ENCODE measurements at regions not wholly inside any gene's neighbourhood (a gene's known extent, or its start where the extent isn't known, plus 50 kb on each side); places are given as distances from the start of the nearest gene placed in this dataset.
A peak's percentile ranks its signal among the peaks of the same experiment; 100 is the strongest.

DNA sequence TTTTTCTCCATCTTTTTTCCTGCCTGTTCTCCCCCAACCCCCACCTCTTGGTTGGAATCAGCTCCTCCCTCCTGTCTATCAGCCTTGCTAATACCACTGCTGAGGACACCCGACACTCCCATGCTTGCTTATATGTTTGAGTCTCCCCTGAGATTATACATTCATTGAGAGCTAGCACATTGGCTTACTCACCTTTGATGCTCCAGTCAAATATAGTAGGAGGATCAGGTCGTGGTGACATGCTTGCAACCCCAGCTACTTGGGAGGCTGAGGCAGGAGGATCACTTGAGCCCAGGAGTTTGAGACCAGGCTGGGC is 91.5 kb upstream of the CCBE1 start:
- TF ChIP-seq CTCF (conservative IDR thresholded peaks at IDR 0.05), result no peak
- no peak for TF ChIP-seq EZH2 (IDR thresholded peaks at IDR 0.05; ENCODE audit: low read depth)
- ChIA-PET POLR2A (ENCODE audit: unreplicated experiment) (no interaction called here), CTCF (interaction anchor here (0.6 kb wide), 1 partner anchor 167 kb away, joined by 3 read pairs; no protein-coding TSS in a partner anchor)
- no peak overlapping the region for H2AFZ ChIP-seq
- H3F3A ChIP-seq (ENCODE audit: insufficient read depth, low read depth), result peaks cover 11% of the 10 kb centered on the region
- no peaks in the 10 kb centered on the region for H3K9me3 ChIP-seq (ENCODE audit: insufficient read depth, low read depth)
- no peak for DNase-seq
- H3K4me2 ChIP-seq, result peak overlapping the region; percentile 69
- H4K20me1 ChIP-seq (ENCODE audit: insufficient read depth), result no peaks in the 10 kb centered on the region
- H3K4me3 ChIP-seq, result peak overlapping the region; percentile 31; the same call in 1 of the 2 replicates
- no peaks in the 10 kb centered on the region for H3K27me3 ChIP-seq (ENCODE audit: insufficient read depth, low read depth)
- intact Hi-C loops (cut with micrococcal nuclease; ENCODE audit: unreplicated experiment), result loop anchor here (5.0 to 10.0 kb wide), 2 partner anchors 34 to 154 kb away; no protein-coding TSS in a partner anchor
- peak overlapping the region; percentile 57 for H3K27ac ChIP-seq
- no TSS peak for BruUV-seq (replicated peaks)
- H3K36me3 ChIP-seq (ENCODE audit: low read depth), result no peaks in the 10 kb centered on the region
- no peaks in the 10 kb centered on the region for H3K79me2 ChIP-seq (ENCODE audit: low read depth)
- no peaks in the 10 kb centered on the region for H3K9me2 ChIP-seq (ENCODE audit: insufficient read depth)
- H3K4me1 ChIP-seq (replicated peaks; ENCODE audit: insufficient read depth), result peaks cover 34% of the 10 kb centered on the region

DNA sequence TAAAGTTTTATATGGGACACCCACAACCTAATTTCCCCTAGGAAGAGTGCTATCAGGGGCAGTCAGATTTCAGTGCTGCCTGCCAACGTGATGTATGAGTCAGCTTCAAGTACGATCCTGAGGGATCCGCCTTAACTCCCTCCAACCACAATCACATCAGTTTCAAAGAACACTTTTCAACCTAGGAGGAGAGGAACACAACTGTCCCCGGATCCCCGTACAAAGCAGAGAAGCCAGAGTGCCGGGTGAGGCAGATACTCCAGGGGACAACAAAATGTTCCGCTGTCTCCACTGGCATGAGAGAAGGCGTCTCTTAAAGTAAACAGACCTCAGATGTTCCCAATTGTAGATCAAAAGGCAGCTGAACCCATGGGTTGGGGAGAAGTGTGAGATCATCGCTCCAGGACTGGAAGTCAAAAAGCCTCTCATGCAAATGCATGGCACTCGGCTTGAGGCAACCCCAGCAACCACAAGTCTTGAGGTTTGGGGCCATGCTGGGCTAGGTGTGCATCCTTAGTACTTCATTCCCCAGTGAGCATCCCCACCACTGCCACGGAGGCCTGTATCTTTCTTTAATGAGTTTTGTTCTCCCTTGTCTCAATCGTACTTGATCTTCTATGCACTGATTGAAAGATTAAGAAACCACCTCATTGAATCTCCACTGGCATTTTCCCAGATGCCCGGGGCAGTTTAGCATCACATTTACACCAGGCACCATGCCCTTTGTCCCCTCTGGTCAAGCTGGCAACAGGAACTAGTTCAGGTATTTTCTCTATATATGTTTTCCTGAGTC is 91.0 kb upstream of the CCBE1 start:
- CTCF ChIA-PET, result interaction anchor here (0.6 kb wide), 1 partner anchor 166 kb away, joined by 3 read pairs; no protein-coding TSS in a partner anchor
- no peaks in the 10 kb centered on the region for H3K9me3 ChIP-seq (ENCODE audit: insufficient read depth, low read depth)
- no peaks in the 10 kb centered on the region for H4K20me1 ChIP-seq (ENCODE audit: insufficient read depth)
- TSS peak; percentile 57 for BruUV-seq (replicated peaks)
- peaks cover 34% of the 10 kb centered on the region for H3K4me1 ChIP-seq (replicated peaks; ENCODE audit: insufficient read depth)
- H3K79me2 ChIP-seq (ENCODE audit: low read depth), result no peaks in the 10 kb centered on the region
- TF ChIP-seq CTCF (conservative IDR thresholded peaks at IDR 0.05), result no peak
- TF ChIP-seq EZH2 (IDR thresholded peaks at IDR 0.05; ENCODE audit: low read depth), result no peak
- H3K4me3 ChIP-seq, result peak overlapping the region; percentile 31
- H2AFZ ChIP-seq, result peak overlapping the region; percentile 63; the same call in 1 of the 2 replicates
- no peaks in the 10 kb centered on the region for H3K9me2 ChIP-seq (ENCODE audit: insufficient read depth)
- H3F3A ChIP-seq (ENCODE audit: insufficient read depth, low read depth), result peaks cover 11% of the 10 kb centered on the region
- DNase-seq, result peak; percentile 59 to 69
- intact Hi-C loops (cut with micrococcal nuclease; ENCODE audit: unreplicated experiment), result loop anchor here (5.0 to 10.0 kb wide), 2 partner anchors 34 to 153 kb away; no protein-coding TSS in a partner anchor
- no peaks in the 10 kb centered on the region for H3K36me3 ChIP-seq (ENCODE audit: low read depth)
- peak overlapping the region; percentile 57 for H3K27ac ChIP-seq
- H3K27me3 ChIP-seq (ENCODE audit: insufficient read depth, low read depth), result no peaks in the 10 kb centered on the region
- peak overlapping the region; percentile 69 for H3K4me2 ChIP-seq
- POLR2A ChIA-PET (ENCODE audit: unreplicated experiment), result no interaction called here

DNA sequence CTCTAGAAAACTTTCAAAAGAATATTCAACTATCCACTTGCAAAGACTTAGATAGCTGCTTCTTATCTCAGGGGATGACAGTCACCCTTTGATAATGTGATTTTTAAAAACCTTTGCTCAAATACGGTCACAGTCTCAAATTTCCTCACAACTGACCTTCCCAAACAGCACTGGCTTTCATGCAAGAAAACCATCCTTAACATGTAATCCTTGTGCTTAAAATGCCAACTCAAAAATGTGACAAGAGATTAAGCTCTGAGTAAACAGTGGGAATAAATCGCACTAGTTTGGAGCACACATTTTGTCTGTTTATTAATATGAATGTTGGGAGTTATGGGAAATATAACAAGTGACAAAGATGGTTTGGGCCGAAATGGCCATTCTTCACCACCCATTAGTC is 87.5 kb upstream of the CCBE1 start:
- Histone ChIP-seq H4K20me1 (ENCODE audit: insufficient read depth) (no peaks in the 10 kb centered on the region), H3K27me3 (ENCODE audit: insufficient read depth, low read depth) (no peaks in the 10 kb centered on the region), H3K4me1 (replicated peaks; ENCODE audit: insufficient read depth) (peaks cover 46% of the 10 kb centered on the region), H2AFZ (no peak overlapping the region), H3K9me2 (ENCODE audit: insufficient read depth) (no peaks in the 10 kb centered on the region), H3K36me3 (ENCODE audit: low read depth) (no peaks in the 10 kb centered on the region), H3F3A (ENCODE audit: insufficient read depth, low read depth) (peaks cover 17% of the 10 kb centered on the region), H3K4me3 (no peak overlapping the region), H3K27ac (no peak overlapping the region), H3K79me2 (ENCODE audit: low read depth) (no peaks in the 10 kb centered on the region), H3K4me2 (no peak overlapping the region), H3K9me3 (ENCODE audit: insufficient read depth, low read depth) (no peaks in the 10 kb centered on the region)
- TF ChIP-seq CTCF (conservative IDR thresholded peaks at IDR 0.05) (no peak), EZH2 (IDR thresholded peaks at IDR 0.05; ENCODE audit: low read depth) (no peak)
- intact Hi-C loops (cut with micrococcal nuclease; ENCODE audit: unreplicated experiment), result loop anchor here (5.0 to 10.0 kb wide), 2 partner anchors 38 to 150 kb away; no protein-coding TSS in a partner anchor
- DNase-seq, result no peak
- ChIA-PET POLR2A (ENCODE audit: unreplicated experiment) (no interaction called here), CTCF (no interaction called here)
- BruUV-seq (replicated peaks), result no TSS peak
